Left ventricle myocardium superior (tissue), 1 donor: ENCODE measurements at regions not wholly inside any gene's neighbourhood (a gene's known extent, or its start where the extent isn't known, plus 50 kb on each side); places are given as distances from the start of the nearest gene placed in this dataset.

Experiments used
- ATAC-seq: fragments of 200-7000 bp; cut with Tn5 transposase; one replicate; pipeline ENCODE4 v1.9.1; 2020; ENCODE audit warnings: mild to moderate bottlenecking, moderate library complexity
- DNase-seq: peaks from one replicate; pipeline ENCODE4 v3.0.0-alpha.2; 2020
- intact Hi-C: fragments of 100-400 bp; cut with micrococcal nuclease; formaldehyde crosslinking; loops from one replicate; pipeline ENCODE4 v1.11.0; 2022
- donor health status: DM: no; HTN: yes; CAD: no; lungs with severe emphysema.

DNA sequence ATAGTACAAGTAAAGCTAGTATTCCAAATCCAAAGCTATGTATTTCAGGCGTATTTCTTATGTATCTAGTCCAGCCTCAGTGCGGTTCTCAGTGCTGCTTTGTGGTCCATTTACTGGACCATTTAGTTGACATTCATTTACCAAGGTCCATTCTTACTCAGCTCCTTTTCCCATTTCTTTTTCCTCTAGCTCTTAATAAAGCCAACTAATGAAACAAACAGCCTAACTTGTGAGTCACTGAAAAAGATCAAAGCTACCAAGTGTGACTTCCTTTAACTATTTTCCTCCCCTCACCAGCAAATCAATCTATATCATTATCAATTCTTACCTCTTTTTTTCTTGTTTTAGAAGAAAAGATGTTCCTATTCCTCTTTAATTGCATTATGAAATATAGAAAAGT is 64.0 kb downstream of the CYB561 start:
- ATAC-seq (no peak), DNase-seq (no peak)
- intact Hi-C loops, result no loop called here
